ENCODE measurements at regions not wholly inside any gene's neighbourhood (a gene's known extent, or its start where the extent isn't known, plus 50 kb on each side); places are given as distances from the start of the nearest gene placed in this dataset.
A peak's percentile ranks its signal among the peaks of the same experiment; 100 is the strongest.

- DNase-seq, result no peak
Observed at GRCh38 chr5:115072266-115073064, 97.2 kb downstream of the TRIM36 start.

GRCh38 chr5:115070737-115071136 lies 99.0 kb downstream of the TRIM36 start:
- DNase-seq, result no peak

- peak in 1 of 2 donors; percentile 2 for DNase-seq
Observed at GRCh38 chr5:115069087-115069968, 100.4 kb downstream of the TRIM36 start.

GRCh38 chr5:115068239-115069086 lies 101.2 kb downstream of the TRIM36 start:
- DNase-seq, result peak; percentile 2 to 5

GRCh38 chr5:115064380-115064779 lies 105.3 kb downstream of the TRIM36 start:
- no peak for DNase-seq

GRCh38 chr5:115054387-115054951 lies 115.2 kb downstream of the TRIM36 start:
- DNase-seq, result no peak

GRCh38 chr5:115052948-115053347 lies 116.8 kb downstream of the TRIM36 start:
- DNase-seq, result no peak

- no peak for DNase-seq
Observed at GRCh38 chr5:115050866-115051265, 118.8 kb downstream of the TRIM36 start.

- DNase-seq, result no peak
Observed at GRCh38 chr5:115033861-115034260, 135.8 kb downstream of the TRIM36 start.

GRCh38 chr5:115028557-115028956 lies 141.2 kb downstream of the TRIM36 start:
- no peak for DNase-seq

- DNase-seq, result no peak
Observed at GRCh38 chr5:115024922-115025321, 144.8 kb downstream of the TRIM36 start.

- no peak for DNase-seq
Observed at GRCh38 chr5:115022303-115022702, 147.4 kb downstream of the TRIM36 start.

GRCh38 chr5:115016646-115017045 lies 153.1 kb downstream of the TRIM36 start:
- no peak for DNase-seq

- no peak for DNase-seq
Observed at GRCh38 chr5:114999176-114999575, 170.5 kb downstream of the TRIM36 start.

GRCh38 chr5:114989512-114989911 lies 180.2 kb downstream of the TRIM36 start:
- no peak for DNase-seq

- no peak for DNase-seq
Observed at GRCh38 chr5:114988096-114988495, 181.6 kb downstream of the TRIM36 start.

- no peak for DNase-seq
Observed at GRCh38 chr5:114984796-114985195, 184.9 kb downstream of the TRIM36 start.

- no peak for DNase-seq
Observed at GRCh38 chr5:114981111-114981510, 188.6 kb downstream of the TRIM36 start.

- no peak for DNase-seq
Observed at GRCh38 chr5:114977979-114978573, 191.6 kb downstream of the TRIM36 start.

GRCh38 chr5:114969482-114969881 lies 200.2 kb downstream of the TRIM36 start:
- DNase-seq, result no peak

GRCh38 chr5:114957384-114957783 lies 212.3 kb downstream of the TRIM36 start:
- no peak for DNase-seq

GRCh38 chr5:114953565-114953964 lies 216.1 kb downstream of the TRIM36 start:
- no peak for DNase-seq
